ENCODE measurements at regions not wholly inside any gene's neighbourhood (a gene's known extent, or its start where the extent isn't known, plus 50 kb on each side); places are given as distances from the start of the nearest gene placed in this dataset.
"Not testable (repeated sequence)": the region's sequence is repeated elsewhere in the genome, so short reads cannot be mapped to it uniquely, and the experiment has no call there.

- peak; percentile 56 for DNase-seq
Observed at GRCh38 chr22:25462474-25463346, 101.8 kb upstream of the GRK3 start.

DNA sequence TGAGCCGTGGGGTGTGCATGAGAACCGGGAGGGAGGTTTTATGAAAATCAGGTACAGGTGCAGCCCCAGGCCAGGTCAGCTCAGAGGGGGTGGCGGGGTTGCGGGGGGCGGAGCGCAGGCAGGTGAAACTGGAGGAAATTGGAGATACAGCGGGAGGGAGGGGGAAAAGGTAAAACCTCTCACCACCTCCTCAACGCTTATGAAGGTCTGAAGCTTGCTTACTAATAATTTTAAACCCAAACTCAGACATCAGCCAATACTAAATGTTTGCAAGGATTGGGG, 101.2 kb upstream of the GRK3 start:
- not testable (repeated sequence) for DNase-seq

DNA sequence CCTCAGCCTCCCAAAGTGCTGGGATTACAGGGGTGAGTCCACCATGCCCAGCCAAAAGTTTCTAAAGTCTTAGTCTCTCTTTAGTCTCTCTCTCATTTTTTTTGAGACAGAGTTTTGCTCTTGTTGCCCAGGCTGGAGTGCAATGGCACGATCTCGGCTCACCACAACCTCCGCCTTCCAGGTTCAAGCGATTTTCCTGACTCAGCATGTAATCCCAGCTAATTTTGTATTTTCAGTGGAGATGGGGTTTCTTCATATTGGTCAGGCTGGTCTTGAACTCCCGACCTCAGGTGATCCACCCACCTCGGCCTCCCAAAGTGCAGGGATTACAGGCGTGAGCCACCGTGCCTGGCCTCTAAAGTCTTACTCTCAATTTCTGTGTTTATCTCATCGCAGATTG, 100.1 kb upstream of the GRK3 start:
- not testable (repeated sequence) for DNase-seq

DNA sequence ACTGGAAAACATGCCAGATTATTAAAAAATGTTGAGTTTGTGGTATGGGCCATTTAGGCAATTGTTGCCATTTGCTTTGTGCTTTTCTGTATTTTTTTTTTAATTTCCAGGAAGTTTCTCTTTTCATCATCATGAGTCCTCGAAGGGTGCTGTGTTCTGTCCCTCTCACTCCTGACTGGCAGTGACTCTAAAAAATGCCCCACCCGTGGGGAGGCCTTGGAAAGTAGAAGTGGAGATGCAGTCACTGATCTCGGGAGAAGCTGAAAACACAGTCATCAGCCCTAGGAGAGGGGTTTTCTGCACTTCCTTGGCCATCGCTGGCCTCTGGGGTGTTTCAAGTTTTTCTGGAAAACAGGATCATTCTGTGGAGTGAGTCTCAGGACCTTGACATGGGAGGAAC, 98.5 kb upstream of the GRK3 start:
- DNase-seq: no peak

DNA sequence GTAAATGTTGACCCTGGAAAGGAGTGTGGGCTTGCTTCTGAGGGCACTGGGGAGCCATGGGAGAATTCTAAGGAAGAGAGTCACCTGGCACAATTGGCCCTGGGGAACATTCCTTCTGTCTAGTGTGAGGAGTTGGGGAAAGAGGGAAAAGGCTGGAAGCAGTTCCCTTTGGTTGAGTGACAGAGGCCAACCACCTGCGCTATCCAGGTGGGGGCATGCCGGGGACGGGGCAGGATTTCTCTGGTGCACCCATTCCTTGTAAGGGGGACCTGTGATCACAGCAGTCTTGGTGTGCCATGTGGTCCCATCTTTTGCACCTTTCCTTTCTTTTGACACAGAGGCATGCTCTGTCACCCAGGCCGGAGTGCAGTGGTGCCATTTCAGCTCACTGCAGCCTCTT, 92.1 kb upstream of the GRK3 start:
- DNase-seq: no peak

DNA sequence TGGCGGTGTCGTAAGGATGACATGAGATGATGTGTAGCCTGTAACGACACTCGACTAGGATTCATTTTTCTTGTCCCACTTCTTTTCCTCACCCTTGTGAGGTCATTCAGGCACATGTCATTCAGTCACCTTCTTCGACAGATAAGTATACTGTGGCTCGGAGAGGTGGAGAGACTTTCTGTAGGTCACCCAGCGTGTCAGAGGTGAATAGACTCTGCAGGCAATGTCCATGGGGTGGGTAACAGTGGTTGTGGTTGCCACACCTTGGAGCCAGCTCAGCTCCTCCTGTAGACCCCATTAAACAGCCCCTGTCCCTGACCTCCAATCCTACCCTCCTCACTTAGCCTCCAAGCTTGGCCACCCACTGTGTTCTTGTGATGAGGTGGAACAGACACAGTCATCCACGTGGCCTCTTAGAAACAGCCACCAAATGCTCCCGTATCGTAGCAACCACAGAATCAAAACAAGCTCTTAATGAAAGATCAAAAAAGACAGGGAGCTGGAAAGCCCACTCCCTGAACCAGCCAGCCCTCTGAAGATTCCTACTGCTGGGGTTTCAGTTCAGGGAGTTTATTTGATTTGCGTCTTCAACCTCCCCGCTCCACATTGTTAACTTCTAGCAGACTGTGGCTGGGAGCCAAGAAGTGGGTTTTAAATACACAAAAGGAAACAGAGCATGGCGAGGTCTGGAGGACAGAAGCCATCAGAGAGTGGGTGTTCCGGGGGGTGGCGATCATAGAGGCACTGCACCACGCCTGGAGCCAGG, 89.0 kb upstream of the GRK3 start:
- DNase-seq: no peak

DNA sequence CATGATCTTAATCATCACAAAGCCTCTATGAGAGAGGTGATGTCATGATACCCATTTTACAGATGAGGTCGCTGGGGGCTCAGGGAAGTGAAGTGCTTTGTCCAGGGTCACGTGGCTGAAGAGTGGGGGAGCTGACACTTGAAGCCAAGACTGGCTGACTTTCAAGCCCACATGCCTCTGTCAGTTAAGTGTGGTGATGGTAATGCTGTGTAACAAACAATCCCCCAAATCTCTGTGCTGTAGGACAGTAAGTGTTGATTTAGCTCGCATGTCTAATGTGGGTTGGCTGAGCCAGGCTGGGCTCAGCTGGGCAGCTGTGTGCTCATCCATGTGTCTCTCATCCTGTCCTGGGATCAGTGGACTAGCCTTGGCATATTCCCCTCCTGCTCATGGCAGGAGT, 87.1 kb upstream of the GRK3 start:
- DNase-seq: no peak

DNA sequence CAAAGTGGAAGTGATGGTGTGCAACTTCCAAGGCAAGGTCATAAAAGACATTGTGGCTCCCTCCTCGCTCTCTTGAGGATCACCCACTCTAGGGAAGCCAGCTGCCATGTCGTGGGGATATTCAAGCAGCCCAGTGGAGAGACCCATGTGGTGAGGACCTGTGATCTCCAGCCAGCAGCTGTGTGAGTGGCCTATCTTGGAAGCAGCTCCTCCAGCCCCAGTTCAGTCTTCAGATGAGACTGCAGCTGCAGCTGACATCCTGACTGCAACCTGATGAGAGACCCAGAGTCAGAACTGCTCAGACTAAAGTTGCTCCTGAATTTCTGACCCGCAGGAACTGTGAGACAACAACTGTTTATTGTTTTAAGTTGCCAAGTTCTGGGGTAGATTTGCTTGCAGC, 86.4 kb upstream of the GRK3 start:
- DNase-seq: no peak

DNA sequence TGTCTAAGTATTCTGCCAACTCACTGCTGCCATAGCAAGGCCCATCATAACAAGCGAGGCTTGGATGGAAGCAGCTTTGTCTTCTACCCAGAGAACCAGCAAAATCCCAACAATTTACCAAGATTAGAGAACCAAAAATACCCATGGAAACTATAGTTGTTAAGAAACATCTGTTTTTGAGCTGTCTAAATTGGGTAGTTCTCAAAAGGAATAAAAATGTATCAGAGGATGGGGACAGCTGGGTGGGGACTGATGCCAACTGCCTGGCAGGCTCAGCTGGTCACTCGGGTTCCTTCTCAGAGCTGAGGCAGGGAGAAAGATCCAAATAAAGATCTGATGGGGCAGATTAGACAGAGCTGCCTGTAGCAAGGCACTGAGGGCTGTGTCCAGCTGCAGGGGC, 85.9 kb upstream of the GRK3 start:
- DNase-seq: no peak

GRCh38 chr22:25480868-25481267, 83.6 kb upstream of the GRK3 start:
- DNase-seq: not testable (repeated sequence)

- DNase-seq: no peak
Observed at GRCh38 chr22:25482091-25482760, 82.2 kb upstream of the GRK3 start.

DNA sequence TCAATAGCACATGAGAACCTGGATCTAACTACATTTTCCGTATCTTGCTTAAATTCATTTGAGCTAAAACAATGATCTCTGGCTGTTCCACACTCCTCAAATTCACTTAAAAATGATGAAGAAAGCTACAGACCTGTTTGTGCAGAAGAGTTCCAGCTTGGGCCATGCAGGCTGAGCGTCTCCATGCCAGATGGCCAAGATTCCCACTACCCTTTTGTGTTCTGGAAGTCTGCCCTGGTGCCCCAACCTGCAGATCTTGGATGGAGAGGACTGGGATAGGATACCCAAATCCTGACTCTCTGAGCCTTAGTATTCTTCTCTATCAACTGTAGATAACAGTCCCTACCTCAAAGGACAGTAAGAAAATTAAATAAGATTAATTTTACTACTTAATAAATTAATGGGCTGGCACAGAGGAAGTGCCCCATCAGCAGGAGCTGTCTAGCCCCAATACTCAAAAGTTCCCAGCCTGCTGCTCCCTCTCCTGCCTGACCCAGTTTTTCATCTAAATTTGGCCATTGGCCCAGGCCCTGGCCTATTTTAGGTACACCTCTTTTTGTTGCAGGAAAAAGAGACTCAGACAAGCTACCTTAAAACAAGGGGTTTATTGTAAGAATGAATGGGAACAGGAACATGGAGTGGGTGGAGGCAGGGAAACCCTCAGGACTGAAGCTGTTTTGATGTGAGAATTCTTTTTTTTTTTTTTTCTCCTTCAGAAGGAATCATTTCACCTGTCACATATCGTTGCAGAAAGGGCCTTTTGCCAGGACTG, 81.4 kb upstream of the GRK3 start:
- DNase-seq: no peak

DNA sequence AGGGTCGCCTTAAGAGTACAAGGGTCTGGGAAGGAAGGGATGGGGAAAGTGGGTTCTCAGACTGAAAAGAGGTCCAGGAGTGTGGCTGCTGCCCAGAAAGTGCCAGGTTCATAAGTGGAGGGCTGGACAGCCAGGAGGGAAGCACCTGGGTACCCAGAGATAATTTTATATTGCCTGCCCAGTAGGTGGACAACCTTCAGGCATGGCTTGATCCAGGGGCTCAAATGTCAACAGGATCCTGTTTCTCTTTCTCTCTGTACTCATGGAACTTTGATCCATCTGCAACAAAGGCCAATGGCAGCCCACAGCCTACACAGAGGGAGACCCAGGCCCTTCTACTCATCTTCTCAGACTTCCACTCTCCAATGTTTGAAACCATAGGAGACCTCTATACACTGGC, 80.5 kb upstream of the GRK3 start:
- DNase-seq: no peak

DNA sequence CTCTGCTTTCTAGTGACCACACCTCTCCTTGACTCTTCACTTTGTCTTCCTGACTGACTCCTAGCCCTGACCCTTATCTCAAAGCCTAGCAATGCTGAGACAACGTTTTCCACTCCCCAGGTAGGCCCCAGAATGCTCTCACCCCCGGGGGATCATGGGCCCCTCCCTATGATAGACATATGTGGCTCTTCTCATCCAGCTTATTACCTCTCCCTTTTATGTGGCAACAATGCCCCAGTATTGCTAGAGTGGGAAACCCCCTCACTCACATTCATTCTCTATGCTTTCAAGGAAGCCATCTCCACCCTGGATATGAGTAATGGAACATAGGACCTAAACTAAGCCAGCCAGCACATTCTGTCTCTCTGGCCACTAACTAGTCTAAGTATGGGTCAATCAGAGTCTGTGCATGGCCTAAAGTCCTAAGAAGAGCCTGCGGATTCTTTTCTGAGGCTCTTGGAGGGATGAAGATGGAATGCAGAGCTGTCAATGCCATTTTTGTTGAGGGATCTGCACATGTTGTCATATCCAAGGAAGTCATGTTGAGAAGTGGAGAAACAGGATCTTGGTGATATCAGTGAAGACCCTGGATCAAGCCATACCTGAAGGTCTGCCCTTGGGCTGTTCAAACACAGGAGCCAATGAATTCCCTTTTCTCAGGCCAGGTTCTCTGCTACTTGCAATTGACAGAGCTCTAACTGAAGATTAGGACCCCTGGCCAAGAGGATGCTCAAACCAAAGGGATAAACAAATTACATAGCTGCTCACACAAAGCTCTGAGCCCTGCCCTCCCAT, 79.8 kb upstream of the GRK3 start:
- DNase-seq: no peak

DNA sequence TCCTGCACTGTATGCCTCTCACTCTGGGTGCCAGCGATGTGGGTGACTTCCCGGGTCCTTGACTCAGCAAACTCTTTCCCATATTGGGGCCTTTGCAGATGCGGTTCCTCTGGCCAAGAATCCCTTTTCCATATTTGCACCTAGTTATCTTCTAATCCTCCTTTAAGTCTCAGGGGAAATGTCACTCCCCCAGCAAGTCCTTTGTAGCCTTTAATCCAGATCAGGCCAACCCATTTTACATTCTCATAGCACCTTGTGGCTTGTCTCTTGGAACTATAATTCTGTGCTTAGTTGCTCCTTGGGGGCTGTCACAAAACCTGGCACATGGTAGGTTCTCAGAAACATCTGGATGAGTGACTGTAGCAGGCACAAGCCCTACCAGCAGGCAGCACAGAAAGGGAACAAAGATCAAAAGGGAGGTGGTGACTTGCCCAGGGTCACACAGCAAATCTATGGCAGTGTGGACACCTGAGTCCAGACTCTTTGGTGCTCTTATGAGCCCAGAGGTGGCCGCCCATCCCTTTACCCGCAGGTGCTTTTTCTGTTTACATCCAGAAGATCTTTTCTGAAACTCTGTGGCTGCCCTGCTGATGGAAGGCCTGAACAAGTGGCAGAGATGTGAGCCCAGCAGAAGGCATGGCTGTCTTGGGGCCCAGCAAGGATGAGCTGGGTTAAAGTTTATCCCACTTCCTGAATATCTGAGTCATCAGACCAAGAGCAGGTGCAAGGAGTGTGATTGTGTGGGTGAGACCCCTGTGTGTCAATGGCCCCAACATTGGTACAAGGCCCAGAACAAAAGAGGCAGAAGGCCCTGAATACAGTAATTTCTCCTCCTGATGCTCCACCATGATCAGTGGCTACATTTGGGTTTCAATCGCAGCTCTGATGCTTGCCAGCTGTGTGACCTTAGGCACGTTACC, 78.6 kb upstream of the GRK3 start:
- DNase-seq: no peak

GRCh38 chr22:25487508-25487907, 77.0 kb upstream of the GRK3 start:
- no peak for DNase-seq

DNA sequence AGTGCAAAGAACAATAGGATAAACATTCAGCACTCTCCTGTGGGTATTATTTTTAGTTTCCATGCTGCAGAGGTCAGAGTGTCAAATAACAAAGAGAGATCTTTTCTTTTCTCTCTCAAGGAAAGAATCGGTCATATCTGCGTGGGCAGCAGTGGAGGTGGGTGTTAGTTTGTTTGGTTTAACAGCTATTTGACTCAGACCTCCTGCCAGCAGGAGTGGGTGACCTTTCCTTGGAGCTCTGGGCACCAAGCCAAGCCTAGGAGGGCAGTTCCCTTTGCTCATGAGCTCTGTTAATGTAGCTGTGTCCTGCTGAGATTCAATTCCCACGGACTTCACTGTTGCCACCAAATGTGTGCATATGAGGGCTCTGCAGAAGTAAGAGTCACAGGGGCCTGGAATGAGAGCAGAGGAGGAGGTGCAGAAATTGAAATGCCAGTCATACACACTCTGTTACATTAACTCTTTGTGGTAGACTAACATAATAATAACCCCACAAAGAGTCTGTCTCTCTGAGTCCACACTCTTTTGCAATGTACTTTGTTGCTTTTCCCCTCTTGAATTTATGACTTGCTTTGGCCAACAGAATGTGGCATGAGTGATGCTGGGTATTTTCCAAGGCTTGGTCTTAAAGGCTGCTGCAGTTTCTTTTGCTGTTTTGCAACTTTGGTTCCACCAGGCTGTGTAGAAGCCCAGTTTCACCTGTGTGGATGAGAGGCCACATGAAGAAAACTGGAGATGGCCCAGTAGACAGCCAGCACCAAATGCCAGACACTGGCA, 76.0 kb upstream of the GRK3 start:
- DNase-seq: no peak

- DNase-seq: no peak
Observed at GRCh38 chr22:25489947-25490346, 74.5 kb upstream of the GRK3 start.

- no peak for DNase-seq
Observed at GRCh38 chr22:25490896-25491295, 73.6 kb upstream of the GRK3 start.

- DNase-seq: no peak
Observed at GRCh38 chr22:25492162-25492561, 72.3 kb upstream of the GRK3 start.
